T47D (cell line): ENCODE measurements at regions not wholly inside any gene's neighbourhood (a gene's known extent, or its start where the extent isn't known, plus 50 kb on each side); places are given as distances from the start of the nearest gene placed in this dataset.
A peak's percentile ranks its signal among the peaks of the same experiment; 100 is the strongest.
"Not testable (repeated sequence)": the region's sequence is repeated elsewhere in the genome, so short reads cannot be mapped to it uniquely, and the experiment has no call there.

Source experiments
- DNase-seq, 2 experiments: peaks; one replicate each; pipeline versions ENCODE4 v3.0.0 to v3.0.0-alpha.2; 2011 to 2012; ENCODE audit warnings: low read depth in 1 of 2, low spot score in 1 of 2
- JUND ChIP-seq: IDR thresholded peaks from 2 replicates; pipeline ENCODE4 v1.6.1; 2012; ENCODE audit warnings: low read depth
- in situ Hi-C: cut with HindIII; loops from 2 replicates; pipeline ENCODE4 v1.10.0; 2016; ENCODE audit warnings: low sequenced_read_pairs, low pct_unique_long_range_greater_than_20kb

- in situ Hi-C loops = no loop called here
- no peak for DNase-seq
- TF ChIP-seq JUND = no peak
These were observed 194.3 kb upstream of the DAAM1 start for GRCh38 chr14:58994130-58994529.

- TF ChIP-seq JUND = no peak
- DNase-seq = peak in 1 of 2 experiments; percentile 13
- in situ Hi-C loops = no loop called here
These were observed 184.5 kb upstream of the DAAM1 start for GRCh38 chr14:59004012-59004411.

- DNase-seq, in situ Hi-C loops: not testable (repeated sequence)
These were observed 182.3 kb upstream of the DAAM1 start for GRCh38 chr14:59006179-59006578.

DNA sequence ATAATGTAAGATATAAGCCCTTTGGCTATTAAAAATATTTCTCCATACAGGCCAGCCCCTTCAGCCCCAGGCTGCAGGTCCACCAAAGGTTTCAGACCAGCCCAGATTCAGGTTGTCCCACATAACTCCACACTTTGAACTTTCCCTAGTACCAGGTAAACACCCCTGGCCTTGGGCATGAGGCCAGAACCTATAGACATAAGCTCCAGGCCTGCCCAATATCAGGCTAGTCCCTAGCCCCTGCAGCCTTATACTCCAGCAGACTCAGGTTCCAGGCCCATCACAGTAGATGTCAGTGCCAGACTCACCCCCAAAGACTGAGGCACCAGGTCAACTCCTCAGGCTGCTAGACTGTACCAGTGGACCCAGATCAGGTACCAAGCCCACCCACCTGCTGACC, 178.5 kb upstream of the DAAM1 start:
- DNase-seq = no peak
- in situ Hi-C loops = no loop called here
- no peak for TF ChIP-seq JUND

DNA sequence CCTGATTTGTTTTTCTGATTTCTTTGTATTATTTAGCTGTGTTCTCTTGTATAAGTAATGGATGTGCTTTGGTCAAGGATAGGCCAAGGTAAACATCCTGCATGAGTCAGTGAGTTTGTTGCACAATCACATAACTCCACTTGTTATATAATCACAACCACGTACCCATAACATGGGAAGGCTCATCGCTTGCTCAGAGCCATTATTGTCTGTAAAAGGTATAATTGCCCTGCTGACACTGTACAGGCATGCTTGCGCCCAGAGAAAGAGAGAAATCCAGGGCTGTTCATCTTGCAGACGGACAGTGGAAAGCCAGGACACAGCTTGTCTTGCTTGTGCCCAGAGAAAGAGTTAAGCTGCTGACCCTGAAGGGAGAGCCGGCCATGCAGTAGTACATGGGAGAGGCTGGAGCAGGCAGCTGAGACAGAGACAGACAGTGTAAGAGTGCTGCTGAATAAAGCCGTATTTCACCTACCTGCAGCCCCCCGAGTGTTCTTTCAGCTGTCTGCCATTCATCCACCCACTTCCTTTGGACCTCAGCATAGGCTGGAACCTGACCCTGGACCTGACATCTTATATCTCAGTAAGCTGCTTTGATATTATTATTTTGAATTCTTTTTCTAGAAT, 174.7 kb upstream of the DAAM1 start:
- no peak for TF ChIP-seq JUND
- in situ Hi-C loops = no loop called here
- DNase-seq = peak in 1 of 2 experiments; percentile 29

- in situ Hi-C loops = no loop called here
- no peak for TF ChIP-seq JUND
- no peak for DNase-seq
These were observed 173.0 kb upstream of the DAAM1 start for GRCh38 chr14:59015482-59015881.

GRCh38 chr14:59017285-59017965, 171.0 kb upstream of the DAAM1 start:
- no peak for DNase-seq
- TF ChIP-seq JUND = no peak
- in situ Hi-C loops = no loop called here

- DNase-seq = no peak
- no peak for TF ChIP-seq JUND
- in situ Hi-C loops = no loop called here
These were observed 170.0 kb upstream of the DAAM1 start for GRCh38 chr14:59018460-59018859.

DNA sequence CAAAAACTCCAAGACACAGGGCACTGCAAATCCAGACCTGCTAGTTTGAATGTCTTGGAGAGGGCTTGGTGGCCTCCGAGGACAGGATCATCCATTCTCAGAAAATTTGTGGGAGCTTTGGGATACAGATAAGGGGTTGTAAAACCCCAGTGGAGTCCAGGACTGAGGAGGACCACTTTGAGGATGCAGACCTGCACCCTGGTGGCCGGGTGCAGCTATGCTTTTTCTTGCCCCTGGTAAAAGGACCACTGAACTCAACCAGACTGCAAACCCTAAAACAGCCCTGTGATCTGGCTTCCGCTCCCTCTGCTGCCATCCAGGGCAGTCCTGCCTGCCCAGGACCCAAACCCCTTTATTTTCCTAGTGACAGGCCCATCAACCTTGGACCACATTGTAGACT, 169.5 kb upstream of the DAAM1 start:
- peak in 1 of 2 experiments; percentile 10 for DNase-seq
- in situ Hi-C loops = no loop called here
- TF ChIP-seq JUND = no peak

- TF ChIP-seq JUND = no peak
- peak in 1 of 2 experiments; percentile 42 for DNase-seq
- in situ Hi-C loops = no loop called here
These were observed 168.1 kb upstream of the DAAM1 start for GRCh38 chr14:59020382-59020781.

DNA sequence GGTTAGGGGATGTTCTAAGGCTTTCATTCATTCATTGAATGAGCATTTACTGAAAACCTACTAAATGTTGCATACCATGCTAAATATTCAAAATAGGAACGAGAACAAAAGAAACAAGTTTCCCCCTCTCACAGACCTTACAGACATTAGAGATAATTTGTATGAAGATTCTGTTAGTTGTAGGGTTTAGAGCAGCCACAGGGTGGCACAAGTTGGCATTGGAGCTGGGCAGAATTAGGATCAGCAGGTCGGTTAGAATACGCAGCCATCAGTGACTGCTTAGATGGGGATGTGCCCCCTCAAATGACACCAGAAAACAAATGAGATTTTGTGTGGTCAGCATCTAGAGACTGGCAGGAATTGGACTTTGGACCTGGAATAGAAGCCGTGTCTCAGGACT, 166.3 kb upstream of the DAAM1 start:
- in situ Hi-C loops = no loop called here
- peak in 1 of 2 experiments; percentile 54 for DNase-seq

DNA sequence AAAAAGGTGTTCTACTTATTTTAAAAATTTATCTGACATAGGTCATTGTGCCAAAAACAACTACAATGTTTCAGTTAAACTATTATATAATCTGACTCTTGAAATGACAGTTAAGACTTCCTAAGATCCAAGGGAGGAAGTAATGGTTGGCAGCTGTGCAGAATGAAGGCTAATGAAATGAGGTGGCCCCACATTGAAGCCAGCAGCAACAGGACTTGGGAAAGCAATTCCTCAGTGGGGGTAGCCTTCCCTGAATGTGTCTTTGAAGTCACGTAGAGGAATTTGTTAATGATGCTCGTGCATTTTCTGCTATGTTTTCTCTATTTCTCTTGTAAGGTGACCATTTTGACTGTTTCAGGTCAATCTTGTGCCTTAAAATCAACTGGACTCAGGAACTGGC, 162.4 kb upstream of the DAAM1 start:
- in situ Hi-C loops = no loop called here
- no peak for DNase-seq
- TF ChIP-seq JUND = no peak

More for the DNA sequence above, 166.3 kb upstream of the DAAM1 start:
- TF ChIP-seq JUND = no peak

DNA sequence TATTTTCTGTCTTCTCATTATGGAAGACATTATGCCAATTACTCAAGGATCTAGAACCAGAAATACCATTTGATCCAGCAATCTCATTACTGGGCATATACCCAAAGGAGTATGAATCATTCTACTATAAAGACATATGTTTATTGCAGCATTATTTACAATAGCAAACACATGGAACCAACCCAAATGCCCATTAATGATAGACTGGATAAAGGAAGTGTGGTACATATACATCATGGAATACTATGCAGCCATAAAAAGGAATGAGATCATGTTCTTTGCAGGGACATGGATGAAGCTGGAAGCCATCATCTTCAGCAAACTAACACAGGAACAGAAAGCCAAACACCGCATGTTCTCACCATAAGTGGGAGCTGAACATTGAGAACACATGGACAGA, 161.8 kb upstream of the DAAM1 start:
- DNase-seq, in situ Hi-C loops: not testable (repeated sequence)
